ENCODE measurements at regions not wholly inside any gene's neighbourhood (a gene's known extent, or its start where the extent isn't known, plus 50 kb on each side); places are given as distances from the start of the nearest gene placed in this dataset.

- TF ChIP-seq CTCF (IDR thresholded peaks at IDR 0.05) (no peak), POLR2A (IDR thresholded peaks at IDR 0.05) (no peak)
Measured at GRCh38 chr2:144748443-144748842, 228.5 kb upstream of the ZEB2 start.

Measured in testis (tissue), 2 donors.